ENCODE measurements at regions not wholly inside any gene's neighbourhood (a gene's known extent, or its start where the extent isn't known, plus 50 kb on each side); places are given as distances from the start of the nearest gene placed in this dataset.

GRCh38 chr14:53710615-53711014, 246.0 kb downstream of the BMP4 start (continued):
- TF ChIP-seq POLR2AphosphoS5 (IDR thresholded peaks at IDR 0.05; ENCODE audit: low read depth, low read length) (no peak), SRF (IDR thresholded peaks at IDR 0.05; ENCODE audit: low read depth, low read length) (no peak)

All from H1 (cell line).